CD4-positive, alpha-beta T cell (primary cell): ENCODE measurements at regions not wholly inside any gene's neighbourhood (a gene's known extent, or its start where the extent isn't known, plus 50 kb on each side); places are given as distances from the start of the nearest gene placed in this dataset.

ENCODE experiments used
- ATAC-seq: fragments of 200-7000 bp; cut with Tn5 transposase; one replicate; pipeline ENCODE4 v1.10.0; 2022; ENCODE audit warnings: mild to moderate bottlenecking; ENCODE audit not compliant: poor library complexity
- CTCF ChIA-PET: fragments of 350-600 bp; sonication (Branson Sonifier 250); formaldehyde crosslinking; loops from one replicate; lab custom pipeline; 2021; ENCODE audit warnings: antibody characterized with exemption, inconsistent platforms; lab: Charles Lee
- POLR2A ChIA-PET: fragments of 350-600 bp; sonication (Branson Sonifier 250); formaldehyde crosslinking; loops from one replicate; lab custom pipeline; 2021; ENCODE audit warnings: antibody characterized with exemption, inconsistent platforms; lab: Charles Lee
- DNase-seq, 14 experiments: peaks; one replicate each; pipeline ENCODE4 v3.0.0-alpha.2; 2013 to 2020; ENCODE audit warnings: mixed read lengths in 2 of 14
- H3K27ac ChIP-seq, 2 donors: one replicate each; pipeline versions ENCODE4 v1.5.1 to v1.7.0; 2013; ENCODE audit warnings: low read length in 2 of 2, low read depth in 1 of 2, mild to moderate bottlenecking in 1 of 2
- H3K27me3 ChIP-seq, 2 experiments: 1 replicate in 1 of 2; 2 replicates in 1 of 2; pipeline versions ENCODE4 v1.6.1 to v1.7.0; 2013; ENCODE audit warnings: low read length in 2 of 2, control low read depth in 1 of 2, mild to moderate bottlenecking in 1 of 2, moderate library complexity in 1 of 2; ENCODE audit not compliant: insufficient read depth in 2 of 2, control insufficient read depth in 1 of 2
- H3K36me3 ChIP-seq: one replicate; pipeline ENCODE4 v1.6.1; 2013; ENCODE audit warnings: low read length, control low read depth; ENCODE audit not compliant: insufficient read depth
- H3K4me1 ChIP-seq: one replicate; pipeline ENCODE4 v1.6.1; 2013; ENCODE audit warnings: low read length, control low read depth; ENCODE audit not compliant: insufficient read depth
- H3K4me3 ChIP-seq: one replicate; pipeline ENCODE4 v1.5.1; 2013; ENCODE audit warnings: mild to moderate bottlenecking, low read length, moderate library complexity
- H3K9me3 ChIP-seq, 2 experiments: 1 replicate in 1 of 2; 2 replicates in 1 of 2; pipeline versions ENCODE4 v1.6.1 to v1.7.0; 2013; ENCODE audit warnings: low read length in 2 of 2, mild to moderate bottlenecking in 2 of 2, control low read depth in 1 of 2, moderate library complexity in 1 of 2; ENCODE audit not compliant: control insufficient read depth in 1 of 2, insufficient read depth in 1 of 2
- H3K27ac Mint-ChIP-seq: one replicate; pipeline ENCODE4 v1.8.0; 2020; ENCODE audit warnings: mixed read lengths
- H3K27me3 Mint-ChIP-seq: one replicate; pipeline ENCODE4 v1.8.0; 2021; ENCODE audit warnings: mixed read lengths
- H3K36me3 Mint-ChIP-seq: one replicate; pipeline ENCODE4 v1.8.0; 2021; ENCODE audit warnings: low read depth, mixed read lengths
- H3K4me1 Mint-ChIP-seq: one replicate; pipeline ENCODE4 v1.8.0; 2021; ENCODE audit warnings: low read depth, mixed read lengths
- H3K4me3 Mint-ChIP-seq: one replicate; pipeline ENCODE4 v1.8.0; 2020; ENCODE audit warnings: mild to moderate bottlenecking, mixed read lengths
- H3K9me3 Mint-ChIP-seq: one replicate; pipeline ENCODE4 v1.8.0; 2020; ENCODE audit warnings: mixed read lengths
- intact Hi-C, 2 experiments: fragments of 100-400 bp; cut with DNase I in 1 of 2; cut with micrococcal nuclease in 1 of 2; formaldehyde crosslinking; loops; one replicate each; pipeline versions ENCODE4 v1.15.1 to v1.9.0; 2023 to 2025; cut with DNase I, micrococcal nuclease
- TF ChIP-seq, protein P1 (sequence below): fragments of 200-600 bp; IDR thresholded peaks from one replicate; pipeline ENCODE4 v1.8.0; 2022; ENCODE audit warnings: antibody characterized with exemption, mild to moderate bottlenecking

- Histone ChIP-seq H3K4me1 (no peaks in the 10 kb centered on the region), H3K36me3 (no peaks in the 10 kb centered on the region), H3K27me3 (peaks cover 0 to 2% of the 10 kb centered on the region in 2 experiments), H3K27ac (no peak overlapping the region), H3K9me3 (peaks cover 0 to 5% of the 10 kb centered on the region in 2 experiments), H3K4me3 (no peak overlapping the region)
- intact Hi-C loops, result no loop called here
- H3K9me3 Mint-ChIP-seq, result no peaks in the 10 kb centered on the region
- H3K27me3 Mint-ChIP-seq, result peaks cover 26% of the 10 kb centered on the region
- no peaks in the 10 kb centered on the region for H3K4me1 Mint-ChIP-seq
- H3K4me3 Mint-ChIP-seq, result no peak overlapping the region
- no peaks in the 10 kb centered on the region for H3K36me3 Mint-ChIP-seq
- TF ChIP-seq, protein P1, sequence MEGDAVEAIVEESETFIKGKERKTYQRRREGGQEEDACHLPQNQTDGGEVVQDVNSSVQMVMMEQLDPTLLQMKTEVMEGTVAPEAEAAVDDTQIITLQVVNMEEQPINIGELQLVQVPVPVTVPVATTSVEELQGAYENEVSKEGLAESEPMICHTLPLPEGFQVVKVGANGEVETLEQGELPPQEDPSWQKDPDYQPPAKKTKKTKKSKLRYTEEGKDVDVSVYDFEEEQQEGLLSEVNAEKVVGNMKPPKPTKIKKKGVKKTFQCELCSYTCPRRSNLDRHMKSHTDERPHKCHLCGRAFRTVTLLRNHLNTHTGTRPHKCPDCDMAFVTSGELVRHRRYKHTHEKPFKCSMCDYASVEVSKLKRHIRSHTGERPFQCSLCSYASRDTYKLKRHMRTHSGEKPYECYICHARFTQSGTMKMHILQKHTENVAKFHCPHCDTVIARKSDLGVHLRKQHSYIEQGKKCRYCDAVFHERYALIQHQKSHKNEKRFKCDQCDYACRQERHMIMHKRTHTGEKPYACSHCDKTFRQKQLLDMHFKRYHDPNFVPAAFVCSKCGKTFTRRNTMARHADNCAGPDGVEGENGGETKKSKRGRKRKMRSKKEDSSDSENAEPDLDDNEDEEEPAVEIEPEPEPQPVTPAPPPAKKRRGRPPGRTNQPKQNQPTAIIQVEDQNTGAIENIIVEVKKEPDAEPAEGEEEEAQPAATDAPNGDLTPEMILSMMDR, result no peak
- ATAC-seq, result no peak
- H3K27ac Mint-ChIP-seq, result no peak overlapping the region
- ChIA-PET CTCF (no interaction called here), POLR2A (no interaction called here)
- no peak for DNase-seq
Observed at GRCh38 chr1:13878021-13878420, 178.0 kb downstream of the PRDM2 start.

DNA sequence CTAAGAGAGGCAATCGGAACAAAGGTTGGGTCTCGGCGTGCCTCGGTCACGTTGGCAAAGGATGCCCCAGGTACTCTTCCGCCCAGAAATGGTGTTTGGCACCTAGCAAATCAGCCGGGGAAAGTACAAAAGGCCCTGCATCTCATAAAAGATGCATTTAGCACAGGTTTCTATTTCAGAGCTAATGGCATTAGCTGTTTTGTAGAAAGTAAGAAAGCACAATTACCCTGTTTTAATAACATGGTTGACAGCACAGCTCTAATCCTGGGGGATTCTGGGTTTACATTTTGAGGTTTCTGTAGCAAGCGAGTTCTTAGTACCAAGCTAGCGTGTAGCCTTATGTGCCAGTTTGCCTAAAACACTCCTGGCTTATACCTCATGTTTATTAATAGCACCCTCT, 178.5 kb downstream of the PRDM2 start:
- no peak overlapping the region for H3K27ac ChIP-seq
- H3K27ac Mint-ChIP-seq, result no peak overlapping the region
- ATAC-seq (no peak), DNase-seq (no peak)
- H3K27me3 ChIP-seq, result peaks cover 0 to 2% of the 10 kb centered on the region in 2 experiments
- no peaks in the 10 kb centered on the region for H3K36me3 ChIP-seq
- peaks cover 0 to 5% of the 10 kb centered on the region in 2 experiments for H3K9me3 ChIP-seq
- ChIA-PET CTCF (no interaction called here), POLR2A (no interaction called here)
- no peaks in the 10 kb centered on the region for H3K9me3 Mint-ChIP-seq
- H3K4me1 Mint-ChIP-seq, result no peaks in the 10 kb centered on the region
- peaks cover 26% of the 10 kb centered on the region for H3K27me3 Mint-ChIP-seq
- intact Hi-C loops, result no loop called here
- H3K4me3 ChIP-seq, result no peak overlapping the region
- H3K4me1 ChIP-seq, result no peaks in the 10 kb centered on the region
- H3K4me3 Mint-ChIP-seq, result no peak overlapping the region
- no peaks in the 10 kb centered on the region for H3K36me3 Mint-ChIP-seq
- TF ChIP-seq, protein P1, result no peak

DNA sequence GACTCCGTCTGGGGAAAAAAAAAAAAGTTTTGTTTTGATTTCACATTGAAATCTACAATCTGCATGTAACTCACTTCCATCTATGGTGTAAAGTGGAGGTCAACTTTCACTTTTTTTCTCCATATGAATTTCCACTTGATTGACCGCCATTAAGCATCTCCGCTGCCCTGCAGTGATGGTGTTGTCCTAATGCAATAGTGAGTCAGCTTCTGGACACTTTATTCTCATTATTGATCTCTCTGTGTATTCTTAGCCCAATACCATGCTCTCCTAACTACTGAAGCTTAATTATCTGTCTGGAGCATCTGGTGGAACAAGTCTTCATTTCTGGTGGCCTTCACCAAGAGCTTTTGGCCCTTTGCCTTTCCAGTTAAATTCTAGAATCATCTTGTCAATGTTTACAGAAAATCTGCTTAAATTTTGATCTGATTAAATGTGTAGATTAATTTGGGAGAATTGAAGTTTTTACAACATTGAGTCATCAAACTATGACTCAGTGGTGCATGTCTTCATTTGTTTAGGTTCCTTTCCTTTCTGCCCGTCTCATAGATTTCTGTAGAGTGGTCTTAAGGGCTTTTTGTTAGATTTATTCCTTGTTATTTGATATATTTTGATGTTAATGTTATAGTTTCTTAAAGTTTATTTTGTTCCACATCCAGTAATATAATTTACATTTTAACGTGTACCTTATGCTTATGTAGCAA, 181.5 kb downstream of the PRDM2 start:
- H3K4me3 ChIP-seq, result no peak overlapping the region
- ChIA-PET POLR2A (no interaction called here), CTCF (no interaction called here)
- intact Hi-C loops, result no loop called here
- no peak overlapping the region for H3K4me3 Mint-ChIP-seq
- no peak for DNase-seq
- no peaks in the 10 kb centered on the region for H3K4me1 ChIP-seq
- no peaks in the 10 kb centered on the region for H3K4me1 Mint-ChIP-seq
- no peaks in the 10 kb centered on the region for H3K36me3 ChIP-seq
- no peaks in the 10 kb centered on the region for H3K9me3 Mint-ChIP-seq
- H3K36me3 Mint-ChIP-seq, result no peaks in the 10 kb centered on the region
- no peaks in the 10 kb centered on the region for H3K9me3 ChIP-seq
- TF ChIP-seq, protein P1, result no peak
- ATAC-seq, result no peak
- H3K27me3 Mint-ChIP-seq, result peaks cover 20% of the 10 kb centered on the region
- peaks cover 0 to 2% of the 10 kb centered on the region in 2 experiments for H3K27me3 ChIP-seq
- H3K27ac Mint-ChIP-seq, result no peak overlapping the region
- no peak overlapping the region for H3K27ac ChIP-seq
